Ishikawa (cell line): ENCODE measurements at regions not wholly inside any gene's neighbourhood (a gene's known extent, or its start where the extent isn't known, plus 50 kb on each side); places are given as distances from the start of the nearest gene placed in this dataset.

Experiments used
- CEBPB ChIP-seq: IDR thresholded peaks from 2 replicates; pipeline ENCODE4 v1.6.1; 2012
- CREB1 ChIP-seq: IDR thresholded peaks from 2 replicates; pipeline ENCODE4 v1.6.1; 2012; ENCODE audit warnings: low read depth
- EGR1 ChIP-seq: IDR thresholded peaks from 2 replicates; pipeline ENCODE4 v1.6.1; 2012
- EP300 ChIP-seq: IDR thresholded peaks from 2 replicates; pipeline ENCODE4 v1.6.1; 2012; ENCODE audit warnings: borderline replicate concordance
- FOXM1 ChIP-seq: IDR thresholded peaks from 2 replicates; pipeline ENCODE4 v1.6.1; 2012; ENCODE audit warnings: low read depth, borderline replicate concordance
- NFIC ChIP-seq: IDR thresholded peaks from 2 replicates; pipeline ENCODE4 v1.6.1; 2012
- RAD21 ChIP-seq: IDR thresholded peaks from 2 replicates; pipeline ENCODE4 v1.6.1; 2012; ENCODE audit warnings: low read depth
- TAF1 ChIP-seq: IDR thresholded peaks from 2 replicates; pipeline ENCODE4 v1.6.1; 2012; ENCODE audit warnings: low read depth, mild to moderate bottlenecking
- TCF12 ChIP-seq: IDR thresholded peaks from 2 replicates; pipeline ENCODE4 v1.6.1; 2012; ENCODE audit warnings: low read depth
- TEAD4 ChIP-seq: IDR thresholded peaks from 2 replicates; pipeline ENCODE4 v1.6.1; 2012
- YY1 ChIP-seq: IDR thresholded peaks from 2 replicates; pipeline ENCODE4 v1.6.1; 2012; ENCODE audit warnings: low read depth
- ZBTB7A ChIP-seq: IDR thresholded peaks from 2 replicates; pipeline ENCODE4 v1.6.1; 2012; ENCODE audit warnings: low read depth
- TF ChIP-seq, protein P1 (sequence below): IDR thresholded peaks from 2 replicates; pipeline ENCODE4 v1.6.1; 2012
- TF ChIP-seq, protein P2 (sequence below): IDR thresholded peaks from 2 replicates; pipeline ENCODE4 v1.6.1; 2012
- TF ChIP-seq, protein P3 (sequence below): IDR thresholded peaks from 2 replicates; pipeline ENCODE4 v1.6.1; 2012; ENCODE audit warnings: low read depth, mild to moderate bottlenecking

- TF ChIP-seq TEAD4 (no peak), EGR1 (no peak), FOXM1 (no peak), YY1 (no peak), EP300 (no peak), TCF12 (no peak), CREB1 (no peak)
- TF ChIP-seq, protein P1, sequence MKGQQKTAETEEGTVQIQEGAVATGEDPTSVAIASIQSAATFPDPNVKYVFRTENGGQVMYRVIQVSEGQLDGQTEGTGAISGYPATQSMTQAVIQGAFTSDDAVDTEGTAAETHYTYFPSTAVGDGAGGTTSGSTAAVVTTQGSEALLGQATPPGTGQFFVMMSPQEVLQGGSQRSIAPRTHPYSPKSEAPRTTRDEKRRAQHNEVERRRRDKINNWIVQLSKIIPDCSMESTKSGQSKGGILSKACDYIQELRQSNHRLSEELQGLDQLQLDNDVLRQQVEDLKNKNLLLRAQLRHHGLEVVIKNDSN: no peak
- TF ChIP-seq, protein P2, sequence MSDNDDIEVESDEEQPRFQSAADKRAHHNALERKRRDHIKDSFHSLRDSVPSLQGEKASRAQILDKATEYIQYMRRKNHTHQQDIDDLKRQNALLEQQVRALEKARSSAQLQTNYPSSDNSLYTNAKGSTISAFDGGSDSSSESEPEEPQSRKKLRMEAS: no peak
- TF ChIP-seq, protein P3, sequence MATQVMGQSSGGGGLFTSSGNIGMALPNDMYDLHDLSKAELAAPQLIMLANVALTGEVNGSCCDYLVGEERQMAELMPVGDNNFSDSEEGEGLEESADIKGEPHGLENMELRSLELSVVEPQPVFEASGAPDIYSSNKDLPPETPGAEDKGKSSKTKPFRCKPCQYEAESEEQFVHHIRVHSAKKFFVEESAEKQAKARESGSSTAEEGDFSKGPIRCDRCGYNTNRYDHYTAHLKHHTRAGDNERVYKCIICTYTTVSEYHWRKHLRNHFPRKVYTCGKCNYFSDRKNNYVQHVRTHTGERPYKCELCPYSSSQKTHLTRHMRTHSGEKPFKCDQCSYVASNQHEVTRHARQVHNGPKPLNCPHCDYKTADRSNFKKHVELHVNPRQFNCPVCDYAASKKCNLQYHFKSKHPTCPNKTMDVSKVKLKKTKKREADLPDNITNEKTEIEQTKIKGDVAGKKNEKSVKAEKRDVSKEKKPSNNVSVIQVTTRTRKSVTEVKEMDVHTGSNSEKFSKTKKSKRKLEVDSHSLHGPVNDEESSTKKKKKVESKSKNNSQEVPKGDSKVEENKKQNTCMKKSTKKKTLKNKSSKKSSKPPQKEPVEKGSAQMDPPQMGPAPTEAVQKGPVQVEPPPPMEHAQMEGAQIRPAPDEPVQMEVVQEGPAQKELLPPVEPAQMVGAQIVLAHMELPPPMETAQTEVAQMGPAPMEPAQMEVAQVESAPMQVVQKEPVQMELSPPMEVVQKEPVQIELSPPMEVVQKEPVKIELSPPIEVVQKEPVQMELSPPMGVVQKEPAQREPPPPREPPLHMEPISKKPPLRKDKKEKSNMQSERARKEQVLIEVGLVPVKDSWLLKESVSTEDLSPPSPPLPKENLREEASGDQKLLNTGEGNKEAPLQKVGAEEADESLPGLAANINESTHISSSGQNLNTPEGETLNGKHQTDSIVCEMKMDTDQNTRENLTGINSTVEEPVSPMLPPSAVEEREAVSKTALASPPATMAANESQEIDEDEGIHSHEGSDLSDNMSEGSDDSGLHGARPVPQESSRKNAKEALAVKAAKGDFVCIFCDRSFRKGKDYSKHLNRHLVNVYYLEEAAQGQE: no peak
These were observed 1075.4 kb upstream of the ZEB2 start for GRCh38 chr2:145595296-145595695.

GRCh38 chr2:145593991-145594614, 1074.2 kb upstream of the ZEB2 start:
- TF ChIP-seq EGR1 (no peak), TEAD4 (no peak), TCF12 (no peak), CREB1 (no peak), TAF1 (no peak), CEBPB (no peak), ZBTB7A (no peak), EP300 (no peak), YY1 (no peak), NFIC (no peak), RAD21 (no peak), FOXM1 (no peak)
- TF ChIP-seq, protein P3: no peak
- TF ChIP-seq, protein P1: no peak
- TF ChIP-seq, protein P2: no peak

DNA sequence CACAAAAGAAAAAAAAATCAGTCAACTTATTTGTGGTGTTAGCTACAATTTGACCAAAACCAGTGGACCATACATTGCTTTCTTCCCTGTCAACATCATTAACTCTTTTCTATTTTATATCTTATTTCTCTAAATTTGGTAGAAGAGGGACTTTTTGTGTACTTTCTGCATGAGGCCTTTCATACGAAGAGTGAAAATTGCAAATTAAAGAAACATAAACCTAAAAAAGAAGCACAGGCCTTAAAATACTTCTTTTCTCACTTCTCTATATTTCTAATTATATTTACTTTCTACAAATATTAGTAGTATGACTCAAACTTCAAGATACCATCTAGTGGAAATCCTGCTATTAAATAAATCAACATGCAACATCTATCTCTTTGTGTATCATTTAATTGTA, 1073.4 kb upstream of the ZEB2 start:
- TF ChIP-seq NFIC: no peak
- TF ChIP-seq RAD21: no peak
- TF ChIP-seq, protein P1: no peak
- TF ChIP-seq CREB1: no peak
- TF ChIP-seq TAF1: no peak
- TF ChIP-seq EGR1: no peak
- TF ChIP-seq TCF12: no peak
- TF ChIP-seq, protein P3: no peak

DNA sequence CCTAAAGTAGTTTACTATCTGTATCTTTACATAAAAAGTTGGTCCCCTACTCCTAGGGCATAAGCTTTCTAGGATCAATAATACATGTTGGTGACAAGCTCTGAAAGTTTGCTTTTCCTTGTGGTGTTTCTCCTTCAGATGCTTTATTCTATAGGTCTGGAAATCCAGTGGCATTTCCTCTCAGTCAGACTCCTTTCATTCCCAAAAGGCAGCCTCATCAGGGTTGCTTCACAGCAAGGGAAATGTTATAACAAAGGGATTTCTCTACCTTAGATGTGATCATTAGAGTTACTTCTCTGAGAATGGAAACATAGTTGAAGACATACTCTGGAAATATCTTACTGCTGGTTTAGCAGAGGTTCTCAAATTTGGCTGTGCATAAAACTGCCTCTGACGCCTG, 1072.4 kb upstream of the ZEB2 start:
- no peak for TF ChIP-seq FOXM1
- no peak for TF ChIP-seq TAF1
- TF ChIP-seq, protein P2: no peak
